ENCODE measurements at regions not wholly inside any gene's neighbourhood (a gene's known extent, or its start where the extent isn't known, plus 50 kb on each side); places are given as distances from the start of the nearest gene placed in this dataset.

- Histone ChIP-seq H3K27ac (ENCODE audit: low read depth in 1 of 2, low read length in 1 of 2) (no peak overlapping the region), H3K4me3 (no peak overlapping the region), H3K27me3 (ENCODE audit: control insufficient read depth in 3 of 3, insufficient read depth in 3 of 3, low read length in 2 of 3) (no peaks in the 10 kb centered on the region), H3K4me1 (ENCODE audit: control insufficient read depth in 5 of 5, insufficient read depth in 5 of 5, low read length in 5 of 5) (peaks cover 0 to 12% (median 0%) of the 10 kb centered on the region in 5 donors), H3K36me3 (ENCODE audit: control insufficient read depth in 4 of 4, insufficient read depth in 4 of 4, low read length in 4 of 4) (no peaks in the 10 kb centered on the region), H3K9ac (ENCODE audit: insufficient read depth in 1 of 2, low read length in 2 of 2) (no peak overlapping the region), H3K9me3 (ENCODE audit: control insufficient read depth in 4 of 4, insufficient read depth in 3 of 4, low read length in 3 of 4) (no peaks in the 10 kb centered on the region)
- TF ChIP-seq CTCF (IDR thresholded peaks at IDR 0.05; ENCODE audit: control extremely low read depth, extremely low read depth), result no peak
- no peak for ATAC-seq (ENCODE audit: insufficient read depth, low FRiP score)
- DNase-seq, result peak in 2 of 3 donors; percentile 66 to 82
- WGBS, 2 donors, result 88 to 99% methylated on average over 1 of the region's 1 CpG
These were observed 403.4 kb downstream of the DNAJB9 start for GRCh38 chr7:108973075-108973474.

GRCh38 chr7:108974641-108975040 is 405.0 kb downstream of the DNAJB9 start:
- no peak for TF ChIP-seq CTCF (IDR thresholded peaks at IDR 0.05; ENCODE audit: control extremely low read depth, extremely low read depth)
- WGBS, 2 donors, result 71 to 73% methylated on average over 1 of the region's 1 CpG
- ATAC-seq (ENCODE audit: insufficient read depth, low FRiP score), result no peak

GRCh38 chr7:108985037-108985436 is 415.4 kb downstream of the DNAJB9 start:
- no peak overlapping the region for H3K27ac ChIP-seq (ENCODE audit: low read depth in 1 of 2, low read length in 1 of 2)
- H3K36me3 ChIP-seq (ENCODE audit: control insufficient read depth in 4 of 4, insufficient read depth in 4 of 4, low read length in 4 of 4), result no peaks in the 10 kb centered on the region
- H3K27me3 ChIP-seq (ENCODE audit: control insufficient read depth in 3 of 3, insufficient read depth in 3 of 3, low read length in 2 of 3), result no peaks in the 10 kb centered on the region
- 73 to 83% methylated on average over 3 of the region's 3 CpGs for WGBS, 2 donors
- H3K4me3 ChIP-seq, result no peak overlapping the region
- TF ChIP-seq CTCF (IDR thresholded peaks at IDR 0.05; ENCODE audit: control extremely low read depth, extremely low read depth), result no peak
- H3K9me3 ChIP-seq (ENCODE audit: control insufficient read depth in 4 of 4, insufficient read depth in 3 of 4, low read length in 3 of 4), result no peaks in the 10 kb centered on the region
- H3K9ac ChIP-seq (ENCODE audit: insufficient read depth in 1 of 2, low read length in 2 of 2), result no peak overlapping the region
- DNase-seq (peak in 1 of 3 donors; percentile 49), ATAC-seq (ENCODE audit: insufficient read depth, low FRiP score) (no peak)
- H3K4me1 ChIP-seq (ENCODE audit: control insufficient read depth in 5 of 5, insufficient read depth in 5 of 5, low read length in 5 of 5), result no peaks in the 10 kb centered on the region

More at GRCh38 chr7:108974641-108975040, 405.0 kb downstream of the DNAJB9 start:
- no peaks in the 10 kb centered on the region for H3K27me3 ChIP-seq (ENCODE audit: control insufficient read depth in 3 of 3, insufficient read depth in 3 of 3, low read length in 2 of 3)
- DNase-seq, result peak in 1 of 3 donors; percentile 14
- H3K27ac ChIP-seq (ENCODE audit: low read depth in 1 of 2, low read length in 1 of 2), result no peak overlapping the region
- H3K36me3 ChIP-seq (ENCODE audit: control insufficient read depth in 4 of 4, insufficient read depth in 4 of 4, low read length in 4 of 4), result no peaks in the 10 kb centered on the region
- peaks cover 0 to 12% (median 0%) of the 10 kb centered on the region in 5 donors for H3K4me1 ChIP-seq (ENCODE audit: control insufficient read depth in 5 of 5, insufficient read depth in 5 of 5, low read length in 5 of 5)
- H3K4me3 ChIP-seq, result no peak overlapping the region
- H3K9me3 ChIP-seq (ENCODE audit: control insufficient read depth in 4 of 4, insufficient read depth in 3 of 4, low read length in 3 of 4), result no peaks in the 10 kb centered on the region
- H3K9ac ChIP-seq (ENCODE audit: insufficient read depth in 1 of 2, low read length in 2 of 2), result no peak overlapping the region

- no peak for TF ChIP-seq CTCF (IDR thresholded peaks at IDR 0.05; ENCODE audit: control extremely low read depth, extremely low read depth)
- no peaks in the 10 kb centered on the region for H3K4me1 ChIP-seq (ENCODE audit: control insufficient read depth in 5 of 5, insufficient read depth in 5 of 5, low read length in 5 of 5)
- DNase-seq (no peak), ATAC-seq (ENCODE audit: insufficient read depth, low FRiP score) (no peak)
- no peaks in the 10 kb centered on the region for H3K36me3 ChIP-seq (ENCODE audit: control insufficient read depth in 4 of 4, insufficient read depth in 4 of 4, low read length in 4 of 4)
- no peak overlapping the region for H3K4me3 ChIP-seq
- H3K9ac ChIP-seq (ENCODE audit: insufficient read depth in 1 of 2, low read length in 2 of 2), result no peak overlapping the region
- 95 to 98% methylated on average over 2 of the region's 2 CpGs for WGBS, 2 donors
- H3K27me3 ChIP-seq (ENCODE audit: control insufficient read depth in 3 of 3, insufficient read depth in 3 of 3, low read length in 2 of 3), result no peaks in the 10 kb centered on the region
- no peaks in the 10 kb centered on the region for H3K9me3 ChIP-seq (ENCODE audit: control insufficient read depth in 4 of 4, insufficient read depth in 3 of 4, low read length in 3 of 4)
- no peak overlapping the region for H3K27ac ChIP-seq (ENCODE audit: low read depth in 1 of 2, low read length in 1 of 2)
These were observed 419.6 kb downstream of the DNAJB9 start for GRCh38 chr7:108989319-108989718.
